ENCODE measurements at regions not wholly inside any gene's neighbourhood (a gene's known extent, or its start where the extent isn't known, plus 50 kb on each side); places are given as distances from the start of the nearest gene placed in this dataset.

DNA sequence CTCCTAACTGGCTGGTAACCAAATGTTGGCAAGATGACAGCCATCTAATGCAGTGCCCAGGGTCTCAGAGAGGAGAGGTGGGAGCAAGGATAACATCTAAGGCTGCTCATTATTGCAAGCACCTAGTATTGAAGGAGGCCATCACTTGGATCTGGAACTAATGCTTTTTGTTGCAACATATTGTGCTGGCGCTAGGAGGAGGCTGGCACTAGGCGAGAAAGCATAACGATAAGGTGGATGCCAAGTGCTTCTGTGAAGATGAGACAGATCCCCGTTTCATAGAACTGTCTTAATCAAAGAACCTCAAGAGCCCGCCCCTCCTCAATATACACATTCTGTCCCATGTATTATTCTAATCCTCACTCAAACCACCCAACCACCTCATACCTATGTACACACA is 774.0 kb downstream of the VRK1 start:
- TF ChIP-seq, protein P1, sequence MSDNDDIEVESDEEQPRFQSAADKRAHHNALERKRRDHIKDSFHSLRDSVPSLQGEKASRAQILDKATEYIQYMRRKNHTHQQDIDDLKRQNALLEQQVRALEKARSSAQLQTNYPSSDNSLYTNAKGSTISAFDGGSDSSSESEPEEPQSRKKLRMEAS (IDR thresholded peaks at IDR 0.05; ENCODE audit: low read depth): no peak
- TF ChIP-seq EZH2phosphoT487 (IDR thresholded peaks at IDR 0.05; ENCODE audit: borderline replicate concordance, low read depth) (no peak), CTCF (IDR thresholded peaks at IDR 0.05) (no peak), REST (IDR thresholded peaks at IDR 0.05; ENCODE audit: low read depth, low read length) (no peak), USF2 (IDR thresholded peaks at IDR 0.05; ENCODE audit: borderline replicate concordance, low read depth, low read length) (no peak)

Data from SK-N-SH (cell line).